ENCODE measurements at regions not wholly inside any gene's neighbourhood (a gene's known extent, or its start where the extent isn't known, plus 50 kb on each side); places are given as distances from the start of the nearest gene placed in this dataset.

- Histone ChIP-seq H2AFZ (ENCODE audit: low read depth, low read length) (no peak overlapping the region), H2AK5ac (ENCODE audit: low read length, severe bottlenecking) (no peak overlapping the region), H3K18ac (ENCODE audit: low read depth in 1 of 2, low read length in 2 of 2) (no peak overlapping the region), H3K9me3 (ENCODE audit: control insufficient read depth, low read length) (no peaks in the 10 kb centered on the region), H4K91ac (ENCODE audit: low read length) (no peak overlapping the region), H2BK12ac (ENCODE audit: low read length in 2 of 2) (no peak overlapping the region), H3K27me3 (ENCODE audit: control insufficient read depth in 1 of 2, insufficient read depth in 1 of 2, low read length in 2 of 2) (no peaks in the 10 kb centered on the region), H3K9ac (ENCODE audit: low read length) (no peak overlapping the region), H3K4me1 (ENCODE audit: control insufficient read depth, insufficient read depth, low read depth, low read length) (no peaks in the 10 kb centered on the region), H3K14ac (ENCODE audit: low read length in 2 of 2) (no peak overlapping the region), H4K8ac (ENCODE audit: low read length) (no peak overlapping the region), H2BK15ac (ENCODE audit: low read depth, poor library complexity, severe bottlenecking) (no peak overlapping the region), H3K27ac (ENCODE audit: low read length, poor library complexity, severe bottlenecking) (no peak overlapping the region), H3K4me3 (ENCODE audit: insufficient read depth in 1 of 2, low read depth in 1 of 2, low read length in 2 of 2) (no peak overlapping the region), H3K36me3 (ENCODE audit: control insufficient read depth in 1 of 2, insufficient read depth in 2 of 2, low read depth in 1 of 2, low read length in 2 of 2) (no peaks in the 10 kb centered on the region), H2BK120ac (ENCODE audit: low read depth, low read length) (no peak overlapping the region), H3K4me2 (ENCODE audit: low read length, poor library complexity, severe bottlenecking) (no peak overlapping the region), H3K79me1 (replicated peaks; ENCODE audit: low read length, poor library complexity, severe bottlenecking) (no peaks in the 10 kb centered on the region), H2BK5ac (ENCODE audit: low read depth, low read length, poor library complexity, severe bottlenecking) (no peak overlapping the region), H3K4ac (ENCODE audit: low read depth in 1 of 2, low read length in 2 of 2) (no peak overlapping the region), H3K23ac (ENCODE audit: low read length in 2 of 2) (no peak overlapping the region)
- no peak for DNase-seq
- 57% methylated on average over 5 of the region's 5 CpGs for WGBS
Measured at GRCh38 chr7:51617686-51618085, 301.1 kb upstream of the COBL start.

- no peak overlapping the region for H2AFZ ChIP-seq (ENCODE audit: low read depth, low read length)
- no peaks in the 10 kb centered on the region for H3K79me1 ChIP-seq (replicated peaks; ENCODE audit: low read length, poor library complexity, severe bottlenecking)
- H3K4me1 ChIP-seq (ENCODE audit: control insufficient read depth, insufficient read depth, low read depth, low read length), result no peaks in the 10 kb centered on the region
- no peak overlapping the region for H4K91ac ChIP-seq (ENCODE audit: low read length)
- H3K9me3 ChIP-seq (ENCODE audit: control insufficient read depth, low read length), result no peaks in the 10 kb centered on the region
- 46% methylated on average over 6 of the region's 6 CpGs for WGBS
- no peak overlapping the region for H2BK15ac ChIP-seq (ENCODE audit: low read depth, poor library complexity, severe bottlenecking)
- DNase-seq, result no peak
- no peak overlapping the region for H3K18ac ChIP-seq (ENCODE audit: low read depth in 1 of 2, low read length in 2 of 2)
- H3K4me2 ChIP-seq (ENCODE audit: low read length, poor library complexity, severe bottlenecking), result no peak overlapping the region
- no peak overlapping the region for H3K14ac ChIP-seq (ENCODE audit: low read length in 2 of 2)
- no peak overlapping the region for H3K9ac ChIP-seq (ENCODE audit: low read length)
- no peak overlapping the region for H2BK12ac ChIP-seq (ENCODE audit: low read length in 2 of 2)
- no peak overlapping the region for H3K23ac ChIP-seq (ENCODE audit: low read length in 2 of 2)
- H2AK5ac ChIP-seq (ENCODE audit: low read length, severe bottlenecking), result no peak overlapping the region
- no peak overlapping the region for H4K8ac ChIP-seq (ENCODE audit: low read length)
- no peak overlapping the region for H3K4me3 ChIP-seq (ENCODE audit: insufficient read depth in 1 of 2, low read depth in 1 of 2, low read length in 2 of 2)
- H2BK5ac ChIP-seq (ENCODE audit: low read depth, low read length, poor library complexity, severe bottlenecking), result no peak overlapping the region
- H3K27me3 ChIP-seq (ENCODE audit: control insufficient read depth in 1 of 2, insufficient read depth in 1 of 2, low read length in 2 of 2), result no peaks in the 10 kb centered on the region
- H3K36me3 ChIP-seq (ENCODE audit: control insufficient read depth in 1 of 2, insufficient read depth in 2 of 2, low read depth in 1 of 2, low read length in 2 of 2), result no peaks in the 10 kb centered on the region
- no peak overlapping the region for H2BK120ac ChIP-seq (ENCODE audit: low read depth, low read length)
- no peak overlapping the region for H3K4ac ChIP-seq (ENCODE audit: low read depth in 1 of 2, low read length in 2 of 2)
- no peak overlapping the region for H3K27ac ChIP-seq (ENCODE audit: low read length, poor library complexity, severe bottlenecking)
Measured at GRCh38 chr7:51613911-51614357, 297.3 kb upstream of the COBL start.

- Histone ChIP-seq H3K9ac (ENCODE audit: low read length) (no peak overlapping the region), H2BK12ac (ENCODE audit: low read length in 2 of 2) (no peak overlapping the region), H2AFZ (ENCODE audit: low read depth, low read length) (no peak overlapping the region), H2BK15ac (ENCODE audit: low read depth, poor library complexity, severe bottlenecking) (no peak overlapping the region), H3K27ac (ENCODE audit: low read length, poor library complexity, severe bottlenecking) (no peak overlapping the region), H3K23ac (ENCODE audit: low read length in 2 of 2) (no peak overlapping the region), H4K91ac (ENCODE audit: low read length) (no peak overlapping the region), H3K9me3 (ENCODE audit: control insufficient read depth, low read length) (no peaks in the 10 kb centered on the region), H3K4ac (ENCODE audit: low read depth in 1 of 2, low read length in 2 of 2) (no peak overlapping the region), H3K14ac (ENCODE audit: low read length in 2 of 2) (no peak overlapping the region), H3K36me3 (ENCODE audit: control insufficient read depth in 1 of 2, insufficient read depth in 2 of 2, low read depth in 1 of 2, low read length in 2 of 2) (no peaks in the 10 kb centered on the region), H3K79me1 (replicated peaks; ENCODE audit: low read length, poor library complexity, severe bottlenecking) (no peaks in the 10 kb centered on the region), H2BK5ac (ENCODE audit: low read depth, low read length, poor library complexity, severe bottlenecking) (no peak overlapping the region), H3K27me3 (ENCODE audit: control insufficient read depth in 1 of 2, insufficient read depth in 1 of 2, low read length in 2 of 2) (no peaks in the 10 kb centered on the region), H3K18ac (ENCODE audit: low read depth in 1 of 2, low read length in 2 of 2) (no peak overlapping the region), H3K4me2 (ENCODE audit: low read length, poor library complexity, severe bottlenecking) (no peak overlapping the region), H4K8ac (ENCODE audit: low read length) (no peak overlapping the region), H3K4me1 (ENCODE audit: control insufficient read depth, insufficient read depth, low read depth, low read length) (no peaks in the 10 kb centered on the region), H2AK5ac (ENCODE audit: low read length, severe bottlenecking) (no peak overlapping the region), H3K4me3 (ENCODE audit: insufficient read depth in 1 of 2, low read depth in 1 of 2, low read length in 2 of 2) (no peak overlapping the region), H2BK120ac (ENCODE audit: low read depth, low read length) (no peak overlapping the region)
- no peak for DNase-seq
- WGBS, result 100% methylated on average over 1 of the region's 1 CpG
Measured at GRCh38 chr7:51611937-51612336, 295.3 kb upstream of the COBL start.

GRCh38 chr7:51607447-51607846, 290.8 kb upstream of the COBL start:
- Histone ChIP-seq H3K23ac (ENCODE audit: low read length in 2 of 2) (no peak overlapping the region), H3K9me3 (ENCODE audit: control insufficient read depth, low read length) (peaks cover 4% of the 10 kb centered on the region), H3K4me3 (ENCODE audit: insufficient read depth in 1 of 2, low read depth in 1 of 2, low read length in 2 of 2) (no peak overlapping the region), H2BK15ac (ENCODE audit: low read depth, poor library complexity, severe bottlenecking) (no peak overlapping the region), H3K36me3 (ENCODE audit: control insufficient read depth in 1 of 2, insufficient read depth in 2 of 2, low read depth in 1 of 2, low read length in 2 of 2) (no peaks in the 10 kb centered on the region), H3K4me1 (ENCODE audit: control insufficient read depth, insufficient read depth, low read depth, low read length) (no peaks in the 10 kb centered on the region), H3K14ac (ENCODE audit: low read length in 2 of 2) (no peak overlapping the region), H4K8ac (ENCODE audit: low read length) (no peak overlapping the region), H3K18ac (ENCODE audit: low read depth in 1 of 2, low read length in 2 of 2) (no peak overlapping the region), H2BK12ac (ENCODE audit: low read length in 2 of 2) (no peak overlapping the region), H3K27ac (ENCODE audit: low read length, poor library complexity, severe bottlenecking) (no peak overlapping the region), H3K27me3 (ENCODE audit: control insufficient read depth in 1 of 2, insufficient read depth in 1 of 2, low read length in 2 of 2) (no peaks in the 10 kb centered on the region), H3K4me2 (ENCODE audit: low read length, poor library complexity, severe bottlenecking) (no peak overlapping the region), H2AK5ac (ENCODE audit: low read length, severe bottlenecking) (no peak overlapping the region), H3K9ac (ENCODE audit: low read length) (no peak overlapping the region), H2BK120ac (ENCODE audit: low read depth, low read length) (no peak overlapping the region), H4K91ac (ENCODE audit: low read length) (no peak overlapping the region), H3K79me1 (replicated peaks; ENCODE audit: low read length, poor library complexity, severe bottlenecking) (no peaks in the 10 kb centered on the region), H3K4ac (ENCODE audit: low read depth in 1 of 2, low read length in 2 of 2) (no peak overlapping the region), H2BK5ac (ENCODE audit: low read depth, low read length, poor library complexity, severe bottlenecking) (no peak overlapping the region), H2AFZ (ENCODE audit: low read depth, low read length) (no peak overlapping the region)
- 85% methylated on average over 11 of the region's 11 CpGs for WGBS
- DNase-seq, result no peak

All from mesenchymal stem cell (in vitro differentiated cells and primary cell).